Activated T-helper 17 cell treated with anti-CD3 and anti-CD28 coated beads, Interleukin-2, amount 50 U/mL, for 72 hours (primary cell): ENCODE measurements at regions not wholly inside any gene's neighbourhood (a gene's known extent, or its start where the extent isn't known, plus 50 kb on each side); places are given as distances from the start of the nearest gene placed in this dataset.

Experiments used
- ATAC-seq: fragments of 150-1000 bp; cut with Tn5 transposase; replicated peaks from 2 replicates; pipeline ENCODE4 v1.10.0; 2021; ENCODE audit warnings: mild to moderate bottlenecking, moderate library complexity
- H3K27ac Mint-ChIP-seq: one replicate; pipeline ENCODE4 v1.8.0; 2022; ENCODE audit warnings: mixed read lengths
- H3K27me3 Mint-ChIP-seq: one replicate; pipeline ENCODE4 v1.8.0; 2022; ENCODE audit warnings: mixed read lengths
- H3K36me3 Mint-ChIP-seq: one replicate; pipeline ENCODE4 v1.8.0; 2022; ENCODE audit warnings: low read depth, mild to moderate bottlenecking, mixed read lengths
- H3K4me1 Mint-ChIP-seq: one replicate; pipeline ENCODE4 v1.8.0; 2022; ENCODE audit warnings: mixed read lengths
- H3K4me3 Mint-ChIP-seq: one replicate; pipeline ENCODE4 v1.8.0; 2022; ENCODE audit warnings: mild to moderate bottlenecking, mixed read lengths
- H3K9me3 Mint-ChIP-seq: one replicate; pipeline ENCODE4 v1.8.0; 2022; ENCODE audit warnings: mixed read lengths

DNA sequence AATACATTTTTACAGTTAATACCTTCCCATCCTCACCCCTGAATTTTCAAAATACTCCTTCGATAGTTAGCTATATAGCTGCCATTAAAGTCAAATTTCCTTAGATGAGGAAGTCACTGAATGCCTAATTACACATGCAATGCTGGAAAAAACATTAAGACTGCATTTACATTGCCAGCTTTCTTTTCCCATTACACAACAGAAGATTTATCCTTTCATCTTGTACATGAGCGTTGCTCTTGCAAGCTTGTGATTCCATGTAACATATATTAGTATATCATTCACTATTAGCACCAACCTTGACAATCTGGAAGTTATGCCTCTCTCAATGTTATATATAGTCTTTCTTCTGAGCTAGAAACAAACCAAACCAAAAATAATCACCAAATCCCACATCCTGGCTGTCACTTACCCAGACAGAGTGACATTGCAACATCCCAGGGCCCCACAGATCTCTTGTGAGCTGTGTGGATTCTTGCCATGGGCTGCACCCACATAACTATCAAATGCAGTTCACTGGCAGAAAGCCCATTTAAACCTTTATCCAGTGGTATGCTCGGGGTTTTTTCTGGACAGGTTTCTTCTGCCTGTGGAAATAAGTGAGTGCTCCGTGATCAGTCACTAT, 79.2 kb upstream of the PAPOLG start:
- no peak overlapping the region for H3K4me3 Mint-ChIP-seq
- H3K27ac Mint-ChIP-seq: no peak overlapping the region
- H3K36me3 Mint-ChIP-seq: no peaks in the 10 kb centered on the region
- ATAC-seq: no peak
- H3K9me3 Mint-ChIP-seq: no peaks in the 10 kb centered on the region
- peaks cover 15% of the 10 kb centered on the region for H3K27me3 Mint-ChIP-seq
- H3K4me1 Mint-ChIP-seq: no peaks in the 10 kb centered on the region

DNA sequence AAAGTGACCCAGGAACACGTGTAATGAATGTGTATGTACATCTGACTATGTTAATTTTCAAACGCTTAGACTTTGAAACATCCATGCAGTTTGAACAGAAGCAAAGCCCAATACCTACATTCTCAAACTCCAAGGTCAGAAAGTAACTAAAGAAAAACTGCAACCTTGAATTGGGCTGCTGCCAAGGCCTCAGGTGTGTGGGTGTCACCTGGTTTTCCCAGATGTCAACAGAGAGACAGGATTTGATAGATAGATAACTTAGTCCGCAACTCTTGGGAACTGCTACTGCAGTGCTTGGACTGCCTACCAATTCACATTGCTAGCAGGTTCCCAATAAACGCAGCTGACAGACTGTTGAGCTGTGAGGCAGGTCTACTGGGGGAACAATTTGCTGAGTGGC, 78.7 kb upstream of the PAPOLG start:
- ATAC-seq: no peak
- no peaks in the 10 kb centered on the region for H3K4me1 Mint-ChIP-seq
- no peak overlapping the region for H3K27ac Mint-ChIP-seq
- H3K9me3 Mint-ChIP-seq: no peaks in the 10 kb centered on the region
- H3K27me3 Mint-ChIP-seq: peaks cover 15% of the 10 kb centered on the region
- no peaks in the 10 kb centered on the region for H3K36me3 Mint-ChIP-seq
- H3K4me3 Mint-ChIP-seq: no peak overlapping the region

- no peak for ATAC-seq
- no peak overlapping the region for H3K4me3 Mint-ChIP-seq
- no peaks in the 10 kb centered on the region for H3K9me3 Mint-ChIP-seq
- no peaks in the 10 kb centered on the region for H3K36me3 Mint-ChIP-seq
- peaks cover 17% of the 10 kb centered on the region for H3K27me3 Mint-ChIP-seq
- H3K27ac Mint-ChIP-seq: no peak overlapping the region
- H3K4me1 Mint-ChIP-seq: no peaks in the 10 kb centered on the region
These were observed 77.5 kb upstream of the PAPOLG start for GRCh38 chr2:60678551-60678950.

DNA sequence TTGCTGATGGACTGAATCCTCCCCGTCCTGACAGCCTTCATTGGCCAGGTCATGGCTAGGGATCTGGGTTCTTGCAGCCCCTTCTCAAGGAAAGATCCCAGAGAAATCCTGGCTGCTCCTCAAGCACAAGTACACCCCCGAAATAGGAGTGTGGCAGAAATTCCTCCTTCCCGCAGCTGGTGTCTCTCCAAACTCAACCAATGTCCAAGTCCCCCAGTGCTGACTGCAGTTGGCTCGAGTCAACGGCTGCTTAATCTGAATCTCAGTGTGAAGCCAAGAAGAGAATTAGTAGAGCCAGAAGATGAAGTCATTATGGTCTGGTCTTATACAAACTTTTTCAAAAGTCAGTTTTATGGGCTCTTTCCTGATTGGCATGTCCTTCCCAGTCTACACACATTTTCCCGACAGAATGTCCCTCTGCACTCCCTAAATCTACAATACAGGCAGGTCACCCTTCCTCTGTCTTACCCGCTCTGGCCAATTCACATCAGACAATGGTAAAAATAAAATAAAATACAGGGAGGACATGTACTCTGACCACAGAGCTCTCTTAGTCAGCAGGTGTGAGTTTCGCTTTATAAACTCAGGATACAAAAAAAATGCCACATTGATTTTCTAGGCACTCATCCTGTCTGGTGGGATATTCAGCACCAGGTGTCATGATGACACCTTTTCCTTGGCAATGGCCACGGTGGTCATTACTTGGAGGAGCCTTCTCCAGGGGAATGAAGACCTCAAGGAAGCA, 76.9 kb upstream of the PAPOLG start:
- H3K4me1 Mint-ChIP-seq: no peaks in the 10 kb centered on the region
- peaks cover 17% of the 10 kb centered on the region for H3K27me3 Mint-ChIP-seq
- no peak overlapping the region for H3K27ac Mint-ChIP-seq
- ATAC-seq: no peak
- no peaks in the 10 kb centered on the region for H3K36me3 Mint-ChIP-seq
- H3K9me3 Mint-ChIP-seq: no peaks in the 10 kb centered on the region
- H3K4me3 Mint-ChIP-seq: no peak overlapping the region

DNA sequence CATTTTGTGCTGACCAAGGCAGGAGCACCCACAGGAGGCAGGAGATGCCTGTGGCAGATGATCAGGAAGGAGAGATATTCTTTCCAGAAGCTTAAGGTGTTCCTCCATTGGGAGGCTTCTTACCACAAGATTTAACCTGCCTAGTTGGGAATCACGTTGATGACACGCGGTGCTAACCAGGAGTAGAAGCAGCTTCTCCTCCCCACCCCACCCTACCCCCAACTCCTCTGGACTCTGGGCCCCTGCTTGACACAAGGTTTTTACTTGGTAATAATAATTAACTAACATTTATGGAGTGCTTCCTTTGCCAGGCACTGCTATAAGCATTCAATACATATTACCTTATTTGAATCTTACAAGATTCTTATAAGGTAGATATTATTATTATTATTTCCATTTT, 62.5 kb upstream of the PAPOLG start:
- H3K4me3 Mint-ChIP-seq: no peak overlapping the region
- no peaks in the 10 kb centered on the region for H3K4me1 Mint-ChIP-seq
- H3K9me3 Mint-ChIP-seq: no peaks in the 10 kb centered on the region
- ATAC-seq: no peak
- H3K36me3 Mint-ChIP-seq: no peaks in the 10 kb centered on the region
- no peak overlapping the region for H3K27ac Mint-ChIP-seq
- H3K27me3 Mint-ChIP-seq: peaks cover 9% of the 10 kb centered on the region

DNA sequence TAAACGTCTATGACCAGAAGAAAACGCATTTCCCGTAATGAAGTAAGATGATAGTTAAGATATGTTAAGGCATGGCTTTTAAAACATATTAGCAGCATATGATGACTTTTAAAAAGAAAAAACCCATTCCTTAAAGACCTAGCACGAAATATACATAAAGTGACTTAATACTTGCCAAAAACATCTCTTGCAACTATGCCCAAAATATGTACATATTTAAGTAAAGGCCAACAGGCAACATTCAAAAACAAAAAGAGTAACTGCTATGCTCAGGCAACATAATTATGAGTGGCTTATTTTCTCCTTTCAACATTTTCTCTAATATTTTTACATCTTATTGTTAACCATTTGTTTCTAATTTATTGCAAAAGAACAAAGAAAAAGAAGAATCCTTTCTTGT, 60.3 kb upstream of the PAPOLG start:
- H3K9me3 Mint-ChIP-seq: no peaks in the 10 kb centered on the region
- no peak for ATAC-seq
- H3K4me1 Mint-ChIP-seq: no peaks in the 10 kb centered on the region
- no peaks in the 10 kb centered on the region for H3K36me3 Mint-ChIP-seq
- H3K27ac Mint-ChIP-seq: no peak overlapping the region
- no peak overlapping the region for H3K4me3 Mint-ChIP-seq
- peaks cover 3% of the 10 kb centered on the region for H3K27me3 Mint-ChIP-seq

DNA sequence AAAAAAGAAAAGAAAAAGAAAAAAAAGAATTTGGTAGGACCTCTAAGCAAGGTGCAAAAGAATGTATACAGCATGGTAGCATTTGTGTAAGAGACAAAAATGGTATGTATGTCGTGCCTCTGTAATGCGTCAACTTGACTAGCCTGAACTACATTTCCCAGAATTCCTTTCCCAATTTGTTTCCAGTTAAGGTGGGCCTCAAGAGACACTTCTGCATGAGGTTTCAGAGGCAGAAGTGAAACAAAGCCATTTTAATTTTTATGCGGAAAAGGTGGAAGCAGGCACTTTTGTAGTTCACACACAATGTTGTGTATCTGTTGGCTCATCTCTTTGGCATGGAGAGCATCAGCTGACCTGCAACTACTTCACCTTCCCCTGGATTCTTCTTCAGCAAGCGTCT, 56.5 kb upstream of the PAPOLG start:
- Mint-ChIP-seq H3K9me3 (no peaks in the 10 kb centered on the region), H3K4me3 (no peak overlapping the region), H3K27me3 (peaks cover 3% of the 10 kb centered on the region), H3K27ac (no peak overlapping the region), H3K4me1 (no peaks in the 10 kb centered on the region), H3K36me3 (no peaks in the 10 kb centered on the region)
- no peak for ATAC-seq

DNA sequence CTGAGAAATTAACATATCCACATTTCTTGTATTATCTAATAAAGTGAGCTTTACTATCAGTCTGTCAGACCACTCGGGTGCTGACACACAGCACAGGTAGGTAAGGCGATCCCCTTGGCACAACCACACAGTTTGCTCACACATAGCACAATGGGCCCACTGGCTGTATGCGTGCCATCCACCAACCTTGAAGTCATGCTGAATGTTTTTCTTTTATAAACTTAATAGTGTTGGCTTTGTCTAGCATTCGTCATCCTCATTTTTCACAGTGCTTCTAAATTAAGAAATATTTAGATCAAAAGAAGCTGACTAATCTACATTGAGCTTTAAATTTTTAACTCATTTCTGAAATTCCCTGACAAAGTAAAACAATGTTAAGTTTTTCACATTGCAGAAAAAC, 50.0 kb upstream of the PAPOLG start:
- no peak for ATAC-seq
- Mint-ChIP-seq H3K4me3 (no peak overlapping the region), H3K27ac (no peak overlapping the region), H3K27me3 (peaks cover 12% of the 10 kb centered on the region), H3K9me3 (no peaks in the 10 kb centered on the region), H3K4me1 (peaks cover 4% of the 10 kb centered on the region), H3K36me3 (no peaks in the 10 kb centered on the region)
